Right lobe of liver (tissue), 6 donors: ENCODE measurements at regions not wholly inside any gene's neighbourhood (a gene's known extent, or its start where the extent isn't known, plus 50 kb on each side); places are given as distances from the start of the nearest gene placed in this dataset.

ENCODE experiments used
- ATAC-seq, 4 donors: fragments of 200-7000 bp; cut with Tn5 transposase; one replicate each; pipeline ENCODE4 v1.9.1; 2020; ENCODE audit warnings: mild to moderate bottlenecking in 4 of 4, moderate library complexity in 4 of 4
- DNase-seq, 3 donors: peaks; one replicate each; pipeline ENCODE4 v3.0.0-alpha.2; 2020
- H3K27ac ChIP-seq, 3 donors: fragments of 200-600 bp; one replicate each; pipeline ENCODE4 v1.8.0; 2022
- H3K27me3 ChIP-seq, 2 donors: fragments of 200-600 bp; one replicate each; pipeline ENCODE4 v1.8.0; 2022
- H3K36me3 ChIP-seq, 4 donors: fragments of 200-600 bp; sonication (generic) in 1 of 4; one replicate each; pipeline versions ENCODE4 v1.5.1 to v1.8.0; 2017 to 2022; ENCODE audit warnings: control low read depth in 1 of 4
- H3K4me1 ChIP-seq, 4 donors: fragments of 200-600 bp; sonication (generic) in 1 of 4; one replicate each; pipeline versions ENCODE4 v1.5.1 to v1.8.0; 2017 to 2022; ENCODE audit warnings: control low read depth in 1 of 4
- H3K4me3 ChIP-seq, 3 donors: fragments of 200-600 bp; one replicate each; pipeline ENCODE4 v1.8.0; 2022
- H3K9me3 ChIP-seq, 4 donors: fragments of 200-600 bp; sonication (generic) in 1 of 4; one replicate each; pipeline versions ENCODE4 v1.5.1 to v1.8.0; 2017 to 2022; ENCODE audit warnings: control low read depth in 1 of 4
- CTCF ChIP-seq, 4 donors: fragments of 200-600 bp in 3 of 4; fragments of 450-650 bp in 1 of 4; IDR thresholded peaks; one replicate each; pipeline versions ENCODE4 v1.5.1 to v1.8.0; 2016 to 2022; ENCODE audit warnings: antibody characterized with exemption in 4 of 4, mild to moderate bottlenecking in 2 of 4
- POLR2A ChIP-seq: fragments of 450-650 bp; IDR thresholded peaks from one replicate; pipeline ENCODE4 v1.6.1; 2017; ENCODE audit warnings: antibody characterized with exemption, mild to moderate bottlenecking
- WGBS: methylation state at CpG from one replicate; pipeline ENCODE4 v1.1.6; 2018; ENCODE audit warnings: low coverage, low lambda C conversion rate; ENCODE audit not compliant: insufficient coverage; ENCODE audit errors: missing lambda C conversion rate; 5-methylcytosine and 5-hydroxymethylcytosine counted together
- intact Hi-C, 2 donors: fragments of 100-400 bp; cut with DNase I; formaldehyde crosslinking; loops; one replicate each; pipeline versions ENCODE4 v1.11.2 to v1.14.1; 2022
- donor health status: DM: no; HTN: yes; CAD: no.
- donor health status: DM: no; HTN: no; CAD: no.
- donor health status: DM: no; HTN: no; CAD: no.
- donor health status: DM: no; HTN: yes; CAD: no.
- donor health status: DM: no; HTN: yes; CAD: no.

GRCh38 chrX:6851140-6851539 is 296.4 kb upstream of the STS start:
- Histone ChIP-seq H3K4me1 (no peaks in the 10 kb centered on the region), H3K27ac (no peak overlapping the region), H3K4me3 (no peak overlapping the region), H3K27me3 (no peaks in the 10 kb centered on the region), H3K9me3 (no peaks in the 10 kb centered on the region), H3K36me3 (no peaks in the 10 kb centered on the region)
- 81% methylated on average over 4 of the region's 4 CpGs for WGBS
- intact Hi-C loops = no loop called here
- DNase-seq = no peak
- no peak for ATAC-seq
- TF ChIP-seq CTCF (IDR thresholded peaks at IDR 0.05) = no peak
- TF ChIP-seq POLR2A = no peak

GRCh38 chrX:6849716-6850414 is 297.6 kb upstream of the STS start:
- 35% methylated on average over 6 of the region's 6 CpGs for WGBS

GRCh38 chrX:6832619-6833018 is 297.7 kb upstream of the VCX3A start:
- no peak for DNase-seq
- no peaks in the 10 kb centered on the region for H3K9me3 ChIP-seq
- H3K4me1 ChIP-seq = no peaks in the 10 kb centered on the region
- H3K36me3 ChIP-seq = no peaks in the 10 kb centered on the region
- no peak overlapping the region for H3K27ac ChIP-seq
- WGBS = 92% methylated on average over 2 of the region's 2 CpGs
- intact Hi-C loops = no loop called here
- no peak for TF ChIP-seq CTCF (IDR thresholded peaks at IDR 0.05)
- no peak for TF ChIP-seq POLR2A
- ATAC-seq = no peak
- H3K4me3 ChIP-seq = no peak overlapping the region
- no peaks in the 10 kb centered on the region for H3K27me3 ChIP-seq

More at GRCh38 chrX:6849716-6850414, 297.6 kb upstream of the STS start:
- H3K9me3 ChIP-seq = no peaks in the 10 kb centered on the region
- intact Hi-C loops = no loop called here
- DNase-seq (no peak), ATAC-seq (no peak)
- no peaks in the 10 kb centered on the region for H3K27me3 ChIP-seq
- H3K36me3 ChIP-seq = no peaks in the 10 kb centered on the region
- H3K4me3 ChIP-seq = no peak overlapping the region
- TF ChIP-seq POLR2A (no peak), CTCF (IDR thresholded peaks at IDR 0.05) (no peak)
- H3K27ac ChIP-seq = no peak overlapping the region
- no peaks in the 10 kb centered on the region for H3K4me1 ChIP-seq

- ATAC-seq (no peak), DNase-seq (no peak)
- intact Hi-C loops = no loop called here
- no peaks in the 10 kb centered on the region for H3K9me3 ChIP-seq
- 88% methylated on average over 3 of the region's 3 CpGs for WGBS
- no peaks in the 10 kb centered on the region for H3K4me1 ChIP-seq
- no peaks in the 10 kb centered on the region for H3K36me3 ChIP-seq
- H3K27ac ChIP-seq = no peak overlapping the region
- H3K4me3 ChIP-seq = no peak overlapping the region
- no peaks in the 10 kb centered on the region for H3K27me3 ChIP-seq
- TF ChIP-seq CTCF (IDR thresholded peaks at IDR 0.05) (no peak), POLR2A (no peak)
These were observed 291.9 kb upstream of the VCX3A start for GRCh38 chrX:6826856-6827255.
